ENCODE measurements at regions not wholly inside any gene's neighbourhood (a gene's known extent, or its start where the extent isn't known, plus 50 kb on each side); places are given as distances from the start of the nearest gene placed in this dataset.
"Not testable (repeated sequence)": the region's sequence is repeated elsewhere in the genome, so short reads cannot be mapped to it uniquely, and the experiment has no call there.

- H3K4me1 Mint-ChIP-seq: no peaks in the 10 kb centered on the region
- TF ChIP-seq, protein P1, sequence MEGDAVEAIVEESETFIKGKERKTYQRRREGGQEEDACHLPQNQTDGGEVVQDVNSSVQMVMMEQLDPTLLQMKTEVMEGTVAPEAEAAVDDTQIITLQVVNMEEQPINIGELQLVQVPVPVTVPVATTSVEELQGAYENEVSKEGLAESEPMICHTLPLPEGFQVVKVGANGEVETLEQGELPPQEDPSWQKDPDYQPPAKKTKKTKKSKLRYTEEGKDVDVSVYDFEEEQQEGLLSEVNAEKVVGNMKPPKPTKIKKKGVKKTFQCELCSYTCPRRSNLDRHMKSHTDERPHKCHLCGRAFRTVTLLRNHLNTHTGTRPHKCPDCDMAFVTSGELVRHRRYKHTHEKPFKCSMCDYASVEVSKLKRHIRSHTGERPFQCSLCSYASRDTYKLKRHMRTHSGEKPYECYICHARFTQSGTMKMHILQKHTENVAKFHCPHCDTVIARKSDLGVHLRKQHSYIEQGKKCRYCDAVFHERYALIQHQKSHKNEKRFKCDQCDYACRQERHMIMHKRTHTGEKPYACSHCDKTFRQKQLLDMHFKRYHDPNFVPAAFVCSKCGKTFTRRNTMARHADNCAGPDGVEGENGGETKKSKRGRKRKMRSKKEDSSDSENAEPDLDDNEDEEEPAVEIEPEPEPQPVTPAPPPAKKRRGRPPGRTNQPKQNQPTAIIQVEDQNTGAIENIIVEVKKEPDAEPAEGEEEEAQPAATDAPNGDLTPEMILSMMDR (IDR thresholded peaks at IDR 0.05): no peak
- DNase-seq: no peak
- no peaks in the 10 kb centered on the region for H3K36me3 Mint-ChIP-seq (ENCODE audit: low read depth)
- H3K27ac Mint-ChIP-seq: no peak overlapping the region
- no peaks in the 10 kb centered on the region for H3K9me3 Mint-ChIP-seq
- H3K27me3 Mint-ChIP-seq (ENCODE audit: low read depth, poor library complexity): no peaks in the 10 kb centered on the region
- no peak overlapping the region for H3K4me3 Mint-ChIP-seq
These were observed 759.1 kb upstream of the SLIT2 start for GRCh38 chr4:19492606-19493005.

DNA sequence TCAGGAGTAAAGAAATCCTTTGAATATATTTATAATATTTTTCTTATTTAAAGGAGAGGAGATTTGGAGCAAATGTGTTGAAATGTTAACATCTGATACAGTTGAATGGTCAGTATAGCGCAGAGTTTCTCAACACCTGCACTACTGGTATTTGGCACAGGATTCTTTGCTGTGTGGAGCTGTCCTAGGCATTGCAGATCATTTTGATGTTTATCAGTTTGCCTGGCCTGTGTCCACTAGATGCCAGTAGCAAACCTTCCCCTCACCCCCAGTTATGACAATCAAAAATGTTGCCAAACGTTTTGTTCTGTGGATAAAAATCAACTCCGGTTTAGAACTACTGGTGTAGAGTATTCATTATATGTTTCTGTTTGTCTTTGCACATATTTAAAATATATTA lies 765.3 kb upstream of the SLIT2 start:
- Mint-ChIP-seq H3K9me3 (no peaks in the 10 kb centered on the region), H3K27me3 (ENCODE audit: low read depth, poor library complexity) (no peaks in the 10 kb centered on the region), H3K36me3 (ENCODE audit: low read depth) (no peaks in the 10 kb centered on the region), H3K4me3 (no peak overlapping the region), H3K4me1 (no peaks in the 10 kb centered on the region), H3K27ac (no peak overlapping the region)
- no peak for DNase-seq
- TF ChIP-seq, protein P1 (IDR thresholded peaks at IDR 0.05): no peak

DNA sequence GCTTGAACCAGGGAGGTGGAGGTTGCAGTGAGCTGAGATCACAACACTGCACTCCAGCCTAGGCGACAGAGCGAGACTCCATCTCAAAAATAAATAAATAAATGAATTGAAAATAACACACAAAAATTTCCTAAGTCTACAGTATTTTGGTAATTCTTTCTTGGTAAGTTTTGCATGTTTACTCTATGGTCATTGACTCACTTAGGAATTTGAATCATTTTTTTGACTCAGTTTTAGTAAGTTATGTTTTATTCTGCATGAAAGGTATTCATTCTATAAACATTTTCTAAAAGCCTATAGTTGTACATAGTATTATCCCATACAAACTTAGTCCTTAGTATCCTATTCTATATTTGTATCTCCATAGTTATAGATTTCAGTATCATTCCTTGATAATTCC lies 772.9 kb upstream of the SLIT2 start:
- no peaks in the 10 kb centered on the region for H3K9me3 Mint-ChIP-seq
- no peaks in the 10 kb centered on the region for H3K4me1 Mint-ChIP-seq
- no peak for DNase-seq
- H3K4me3 Mint-ChIP-seq: no peak overlapping the region
- no peaks in the 10 kb centered on the region for H3K36me3 Mint-ChIP-seq (ENCODE audit: low read depth)
- TF ChIP-seq, protein P1 (IDR thresholded peaks at IDR 0.05): no peak
- no peak overlapping the region for H3K27ac Mint-ChIP-seq
- no peaks in the 10 kb centered on the region for H3K27me3 Mint-ChIP-seq (ENCODE audit: low read depth, poor library complexity)

GRCh38 chr4:19473569-19473968 lies 778.1 kb upstream of the SLIT2 start:
- Mint-ChIP-seq H3K9me3 (peaks cover 11% of the 10 kb centered on the region), H3K27me3 (ENCODE audit: low read depth, poor library complexity) (peaks cover 3% of the 10 kb centered on the region), H3K4me3 (no peak overlapping the region), H3K27ac (no peak overlapping the region), H3K36me3 (ENCODE audit: low read depth) (no peaks in the 10 kb centered on the region), H3K4me1 (no peaks in the 10 kb centered on the region)
- TF ChIP-seq, protein P1 (IDR thresholded peaks at IDR 0.05): no peak
- DNase-seq: no peak

GRCh38 chr4:19472666-19473065 lies 779.0 kb upstream of the SLIT2 start:
- TF ChIP-seq, protein P1 (IDR thresholded peaks at IDR 0.05): no peak
- Mint-ChIP-seq H3K27me3 (ENCODE audit: low read depth, poor library complexity) (peaks cover 3% of the 10 kb centered on the region), H3K9me3 (peaks cover 11% of the 10 kb centered on the region), H3K36me3 (ENCODE audit: low read depth) (no peaks in the 10 kb centered on the region), H3K4me1 (no peaks in the 10 kb centered on the region), H3K27ac (no peak overlapping the region), H3K4me3 (no peak overlapping the region)
- DNase-seq: no peak

- H3K4me3 Mint-ChIP-seq; H3K4me1 Mint-ChIP-seq; DNase-seq; H3K27ac Mint-ChIP-seq; H3K36me3 Mint-ChIP-seq (ENCODE audit: low read depth); H3K27me3 Mint-ChIP-seq (ENCODE audit: low read depth, poor library complexity): not testable (repeated sequence)
- H3K9me3 Mint-ChIP-seq: peaks cover 11% of the 10 kb centered on the region
These were observed 781.7 kb upstream of the SLIT2 start for GRCh38 chr4:19470001-19470400.
